Right lobe of liver (tissue), 4 donors: ENCODE measurements at regions not wholly inside any gene's neighbourhood (a gene's known extent, or its start where the extent isn't known, plus 50 kb on each side); places are given as distances from the start of the nearest gene placed in this dataset.

Experiments
- CTCF ChIP-seq, 4 donors: fragments of 200-600 bp in 3 of 4; fragments of 450-650 bp in 1 of 4; IDR thresholded peaks; one replicate each; pipeline versions ENCODE4 v1.5.1 to v1.8.0; 2016 to 2022; ENCODE audit warnings: antibody characterized with exemption in 4 of 4, mild to moderate bottlenecking in 2 of 4
- POLR2A ChIP-seq: fragments of 450-650 bp; IDR thresholded peaks from one replicate; pipeline ENCODE4 v1.6.1; 2017; ENCODE audit warnings: antibody characterized with exemption, mild to moderate bottlenecking
- donor health status: DM: no; HTN: no; CAD: no.
- donor health status: DM: no; HTN: no; CAD: no.
- donor health status: DM: no; HTN: yes; CAD: no.

GRCh38 chr9:78574354-78575045, 277.6 kb downstream of the PSAT1 start:
- TF ChIP-seq CTCF (IDR thresholded peaks at IDR 0.05) (no peak), POLR2A (no peak)
